NCI-H345 (cell line): ENCODE measurements at regions not wholly inside any gene's neighbourhood (a gene's known extent, or its start where the extent isn't known, plus 50 kb on each side); places are given as distances from the start of the nearest gene placed in this dataset.

Source experiments
- DNase-seq: peaks from one replicate; lab custom pipeline; 2025; lab: John Stamatoyannopoulos, UW

GRCh38 chr6:12423832-12424231 is 133.7 kb downstream of the EDN1 start:
- DNase-seq = no peak

DNA sequence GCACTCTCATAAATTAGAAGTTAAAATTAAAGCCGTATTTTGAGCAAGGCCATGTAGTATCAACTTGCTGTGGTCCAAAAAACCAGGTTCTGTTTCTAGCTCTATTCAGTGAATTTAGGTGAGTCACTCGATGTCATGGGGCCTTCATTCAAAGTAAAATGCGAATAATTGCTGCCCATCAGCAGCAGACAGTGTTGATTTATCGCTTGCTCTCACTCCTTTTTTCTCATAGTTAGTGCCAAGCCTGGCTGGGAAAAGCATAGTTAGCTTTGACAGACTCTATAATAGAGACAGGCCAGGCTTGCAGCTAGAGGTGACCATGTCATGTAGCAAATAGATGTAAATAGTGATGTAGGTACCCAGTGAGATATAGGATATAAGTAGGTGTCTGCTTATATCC is 136.0 kb downstream of the EDN1 start:
- DNase-seq = no peak

- DNase-seq = no peak
Observed at GRCh38 chr6:12431023-12431422, 140.9 kb downstream of the EDN1 start.

- no peak for DNase-seq
Observed at GRCh38 chr6:12436224-12436623, 146.1 kb downstream of the EDN1 start.

DNA sequence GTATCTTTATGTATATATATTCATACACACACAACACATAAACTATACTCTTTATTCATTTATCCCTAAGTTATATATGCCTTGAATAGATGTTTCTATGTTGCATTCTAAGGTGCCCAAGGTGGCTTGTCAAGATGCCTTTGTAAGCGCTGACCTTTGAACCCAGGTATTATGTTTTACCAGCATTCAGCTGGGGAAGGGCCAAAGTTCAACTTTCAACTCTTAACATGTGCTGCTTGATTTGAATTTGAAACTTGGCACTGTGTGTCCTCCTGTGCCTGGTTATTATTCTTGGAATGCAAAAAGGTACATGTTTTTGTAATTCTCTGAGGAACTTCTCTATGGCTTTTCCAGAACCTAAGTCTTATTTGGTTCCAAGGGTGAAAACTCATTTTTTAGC is 146.5 kb downstream of the EDN1 start:
- DNase-seq = no peak

DNA sequence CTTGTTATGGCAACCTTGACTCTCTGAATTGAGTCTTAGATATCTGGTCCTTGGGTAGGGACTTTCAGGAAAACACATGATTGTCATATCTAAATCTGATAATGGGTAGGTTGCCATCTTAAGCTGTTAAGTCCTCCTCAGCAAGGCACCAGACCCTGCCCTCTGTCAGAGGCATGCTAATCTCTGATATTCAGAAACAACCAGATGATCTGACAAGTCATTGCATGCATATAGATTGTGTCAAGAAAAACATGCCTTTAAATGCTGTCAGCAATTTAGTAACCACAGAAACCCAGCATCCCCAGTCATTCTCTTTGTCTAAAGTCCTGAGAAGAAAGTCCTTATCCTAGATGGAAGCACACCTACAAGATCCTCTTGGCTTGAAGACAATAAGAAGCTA is 149.1 kb downstream of the EDN1 start:
- DNase-seq = no peak

DNA sequence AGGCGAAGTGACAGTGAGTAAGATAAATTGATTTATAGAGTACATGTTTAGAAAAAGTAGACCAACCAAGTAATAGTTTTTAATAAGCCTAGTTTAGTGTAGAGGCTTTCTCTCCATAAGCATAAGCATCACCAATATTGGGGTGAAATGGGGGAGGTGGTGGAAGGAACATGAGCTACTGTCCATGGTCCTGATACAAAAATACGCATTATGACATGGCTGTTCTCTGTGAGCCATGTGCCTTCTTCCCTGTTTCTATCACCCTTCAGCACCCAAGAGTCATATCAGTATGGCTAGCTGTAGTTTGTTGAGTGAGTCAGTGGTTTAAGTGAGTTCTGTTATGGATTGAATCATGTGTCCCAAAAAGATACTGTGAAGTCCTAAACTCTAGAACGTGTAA is 150.8 kb downstream of the EDN1 start:
- DNase-seq = no peak

DNA sequence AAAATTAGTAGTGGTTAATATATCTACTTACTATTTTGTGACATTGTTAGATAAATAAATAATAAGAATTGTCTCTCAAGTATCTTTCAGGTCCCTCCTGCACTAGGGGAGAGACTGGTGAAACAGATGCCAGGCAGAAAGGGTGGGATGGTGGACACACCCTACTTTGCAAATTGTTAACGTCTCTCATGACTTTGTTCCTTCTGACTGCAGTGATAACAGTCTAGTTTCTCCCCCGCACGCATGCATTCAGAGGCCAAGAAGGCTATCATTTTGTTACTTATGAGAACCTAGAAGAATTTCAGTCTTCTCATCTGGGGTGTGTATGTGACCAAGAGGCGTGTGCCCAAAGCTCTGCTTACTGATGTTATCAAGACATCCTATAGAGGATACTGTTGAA is 152.3 kb downstream of the EDN1 start:
- no peak for DNase-seq

- DNase-seq = no peak
Observed at GRCh38 chr6:12446394-12446793, 156.2 kb downstream of the EDN1 start.

GRCh38 chr6:12449447-12449846 is 159.3 kb downstream of the EDN1 start:
- DNase-seq = no peak

DNA sequence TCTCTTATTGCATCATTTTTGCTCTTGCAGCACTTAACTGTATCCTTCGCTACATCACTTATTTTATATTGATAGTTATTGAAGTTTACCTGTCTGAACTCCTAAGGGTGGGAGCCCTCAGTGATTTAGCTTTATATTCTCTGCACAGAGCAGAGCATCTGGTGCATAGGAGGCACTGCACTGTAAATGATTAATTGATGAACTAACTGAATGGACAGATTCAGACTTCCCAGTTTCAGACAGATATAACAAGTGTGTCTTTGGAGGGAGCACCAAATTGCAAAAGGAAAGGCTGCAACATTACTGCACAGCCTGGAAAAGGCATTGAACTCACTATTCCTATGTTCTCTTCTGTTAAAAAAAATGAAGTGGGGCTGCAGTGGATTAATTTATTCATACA is 160.3 kb downstream of the EDN1 start:
- no peak for DNase-seq

- no peak for DNase-seq
Observed at GRCh38 chr6:12456343-12456742, 166.2 kb downstream of the EDN1 start.

GRCh38 chr6:12457094-12457493 is 166.9 kb downstream of the EDN1 start:
- no peak for DNase-seq

DNA sequence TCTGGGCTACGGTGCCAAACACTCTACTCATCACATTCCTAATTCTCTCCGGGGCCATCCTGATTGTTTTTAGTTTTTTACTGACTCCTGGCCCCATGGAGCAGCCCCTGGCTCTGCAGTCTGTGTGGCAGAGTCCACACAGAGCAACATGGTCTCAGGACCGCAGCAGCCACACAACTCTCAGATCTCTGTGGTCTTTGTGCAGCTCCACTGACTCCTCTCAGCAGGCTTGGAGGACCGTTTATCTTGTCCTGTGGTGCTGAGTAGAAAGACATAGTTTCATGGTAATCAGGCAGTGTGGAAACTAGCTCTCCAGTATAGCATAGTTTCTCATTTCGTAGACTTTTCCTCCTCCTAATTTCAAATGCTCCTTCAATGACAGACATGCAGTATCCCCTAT is 168.4 kb downstream of the EDN1 start:
- DNase-seq = no peak

DNA sequence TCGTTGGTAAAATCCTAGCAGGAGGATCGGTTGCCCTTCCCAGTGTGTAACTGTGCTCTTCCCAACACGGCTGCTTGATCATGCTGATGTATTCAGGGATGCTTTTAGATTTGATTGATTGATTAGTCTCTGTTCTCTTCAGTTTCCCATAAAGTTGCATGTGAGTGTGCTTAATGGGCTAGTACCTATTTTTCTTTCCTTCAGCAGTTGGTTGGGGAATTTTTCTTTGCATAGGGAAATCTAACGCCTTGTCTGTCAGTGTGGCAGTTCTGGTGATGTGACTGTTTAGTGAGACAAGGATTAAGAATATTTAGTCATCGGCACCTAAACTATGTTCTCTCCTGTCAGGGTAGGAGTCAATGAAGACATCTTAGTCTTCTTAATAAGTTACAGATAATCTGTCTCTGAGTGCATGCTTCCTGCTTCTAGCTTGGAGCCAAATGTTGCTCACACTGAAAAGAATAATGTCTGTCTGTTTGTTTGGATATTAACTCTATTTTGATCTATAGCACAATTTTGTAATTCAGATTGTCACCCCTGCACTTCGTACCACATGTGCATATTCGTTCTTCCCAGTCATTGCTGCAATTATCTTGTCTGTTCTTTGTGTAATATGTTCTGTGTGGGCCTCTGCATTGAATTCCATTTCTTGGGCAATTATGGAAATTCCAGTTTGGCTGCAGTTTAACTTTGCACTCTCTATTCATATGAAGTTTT is 169.9 kb downstream of the EDN1 start:
- DNase-seq = no peak

- no peak for DNase-seq
Observed at GRCh38 chr6:12467706-12468670, 177.8 kb downstream of the EDN1 start.

DNA sequence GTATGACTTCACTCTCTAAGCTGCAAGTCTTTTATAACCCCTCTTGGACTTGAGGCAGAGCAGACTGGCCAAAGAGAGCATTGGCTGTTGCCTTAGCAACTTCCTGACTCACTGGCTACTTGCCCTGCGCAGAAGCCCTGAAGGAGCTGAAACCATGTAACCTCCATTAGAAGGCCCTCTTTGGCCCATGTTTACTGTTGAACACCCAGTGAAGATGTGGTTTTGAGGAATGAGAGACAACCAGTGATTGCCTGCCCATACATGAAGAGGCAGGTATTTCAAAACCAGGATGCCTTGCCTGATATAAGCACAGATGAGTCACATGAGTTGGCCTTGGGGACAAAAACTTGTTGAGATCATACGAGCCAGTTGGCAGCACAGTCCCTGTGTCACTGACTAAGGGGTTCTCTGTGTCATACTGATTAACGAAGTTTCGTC is 182.5 kb downstream of the EDN1 start:
- DNase-seq = no peak

- no peak for DNase-seq
Observed at GRCh38 chr6:12473494-12473893, 183.3 kb downstream of the EDN1 start.

GRCh38 chr6:12474167-12475140 is 184.3 kb downstream of the EDN1 start:
- no peak for DNase-seq

DNA sequence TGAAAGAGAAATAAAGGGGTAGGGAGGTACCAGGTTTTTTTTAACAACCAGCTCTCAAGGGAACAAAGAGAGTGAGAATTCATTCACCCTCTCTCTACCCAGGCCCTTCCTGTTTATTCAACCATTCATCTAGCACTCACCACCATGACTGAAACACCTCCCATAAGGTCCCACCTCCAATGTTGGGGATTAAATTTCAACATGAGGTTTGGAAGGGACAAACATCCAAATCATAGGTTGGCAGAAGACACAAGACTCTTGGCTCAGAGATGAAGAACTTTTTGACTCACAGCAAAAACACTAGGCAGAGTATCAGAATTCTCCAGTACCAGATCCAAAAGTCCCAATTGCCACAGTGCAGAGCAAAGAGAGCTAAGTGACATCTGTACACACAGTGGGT is 186.3 kb downstream of the EDN1 start:
- no peak for DNase-seq

DNA sequence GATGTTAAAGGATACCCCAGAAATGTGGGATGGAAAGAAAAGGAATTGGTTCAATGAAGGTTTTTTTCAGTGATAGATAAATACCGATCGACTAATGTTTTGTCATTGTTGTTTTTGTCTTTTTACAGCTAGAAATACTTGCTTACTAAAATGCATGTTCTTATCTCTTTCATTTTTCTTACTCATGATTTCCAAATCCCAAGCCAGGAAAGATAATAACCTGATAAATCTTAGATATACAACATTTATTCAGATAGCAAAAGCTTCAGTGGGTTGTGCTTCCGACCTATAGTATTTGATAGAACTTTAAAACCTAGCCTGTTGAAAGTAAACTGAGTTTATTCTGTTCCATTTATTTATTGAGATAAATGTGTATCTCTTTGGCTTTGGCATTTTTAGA is 187.5 kb downstream of the EDN1 start:
- DNase-seq = no peak

DNA sequence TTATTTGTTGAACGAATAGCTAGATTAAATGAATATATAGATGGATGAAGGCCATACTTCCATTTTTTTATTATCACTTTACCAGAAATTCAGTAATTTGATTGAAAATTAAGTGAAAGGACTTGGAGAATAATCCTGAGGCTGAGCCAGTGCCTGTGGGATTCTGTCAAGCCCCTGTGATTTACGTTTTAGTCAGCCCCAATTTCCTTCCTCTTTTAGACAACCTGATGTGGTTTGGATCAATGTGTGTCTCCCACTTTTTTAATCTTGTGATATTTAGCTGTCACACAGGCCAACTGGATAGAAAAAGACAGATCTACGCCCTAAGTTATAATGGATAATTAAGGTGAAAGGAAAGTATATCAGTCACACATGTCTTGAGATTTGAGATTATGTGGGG is 188.8 kb downstream of the EDN1 start:
- no peak for DNase-seq
